ENCODE measurements at regions not wholly inside any gene's neighbourhood (a gene's known extent, or its start where the extent isn't known, plus 50 kb on each side); places are given as distances from the start of the nearest gene placed in this dataset.

GRCh38 chr6:110033101-110033500 lies 55.0 kb downstream of the GPR6 start:
- Histone ChIP-seq H3K4me3 (ENCODE audit: low read length) (no peak overlapping the region), H3K27ac (ENCODE audit: low read length) (no peak overlapping the region), H3K4me1 (ENCODE audit: control insufficient read depth, insufficient read depth, low read length) (no peaks in the 10 kb centered on the region), H3K9me3 (ENCODE audit: control insufficient read depth, low read length) (no peaks in the 10 kb centered on the region), H3K27me3 (ENCODE audit: control insufficient read depth, insufficient read depth) (no peaks in the 10 kb centered on the region)
- DNase-seq (no peak), ATAC-seq (no peak)
- intact Hi-C loops (cut with DNase I), result no loop called here
- 89% methylated on average over 7 of the region's 7 CpGs for WGBS

GRCh38 chr6:110033749-110034666 lies 55.9 kb downstream of the GPR6 start:
- intact Hi-C loops (cut with DNase I), result no loop called here
- 69% methylated on average over 10 of the region's 10 CpGs for WGBS
- ATAC-seq, result no peak
- no peaks in the 10 kb centered on the region for H3K9me3 ChIP-seq (ENCODE audit: control insufficient read depth, low read length)
- no peak for DNase-seq
- no peaks in the 10 kb centered on the region for H3K27me3 ChIP-seq (ENCODE audit: control insufficient read depth, insufficient read depth)
- H3K4me3 ChIP-seq (ENCODE audit: low read length), result no peak overlapping the region
- no peaks in the 10 kb centered on the region for H3K4me1 ChIP-seq (ENCODE audit: control insufficient read depth, insufficient read depth, low read length)
- H3K27ac ChIP-seq (ENCODE audit: low read length), result no peak overlapping the region

- intact Hi-C loops (cut with DNase I), result loop anchor here in 1 of 4 donors (5.0 kb wide), 1 partner anchor 327 kb away; no protein-coding TSS in a partner anchor
Observed at GRCh38 chr6:110034667-110035036, 56.5 kb downstream of the GPR6 start.

GRCh38 chr6:110035321-110035720 lies 57.2 kb downstream of the GPR6 start:
- H3K4me1 ChIP-seq (ENCODE audit: control insufficient read depth, insufficient read depth, low read length), result no peaks in the 10 kb centered on the region
- WGBS, result 97% methylated on average over 5 of the region's 5 CpGs
- ATAC-seq, result no peak

More at GRCh38 chr6:110034667-110035036, 56.5 kb downstream of the GPR6 start:
- Histone ChIP-seq H3K27me3 (ENCODE audit: control insufficient read depth, insufficient read depth) (no peaks in the 10 kb centered on the region), H3K4me3 (ENCODE audit: low read length) (no peak overlapping the region), H3K4me1 (ENCODE audit: control insufficient read depth, insufficient read depth, low read length) (no peaks in the 10 kb centered on the region), H3K27ac (ENCODE audit: low read length) (no peak overlapping the region), H3K9me3 (ENCODE audit: control insufficient read depth, low read length) (no peaks in the 10 kb centered on the region)
- no peak for DNase-seq
- ATAC-seq, result no peak
- WGBS, result 56% methylated on average over 8 of the region's 8 CpGs

GRCh38 chr6:110036408-110037302 lies 58.5 kb downstream of the GPR6 start:
- intact Hi-C loops (cut with DNase I), result loop anchor here in 1 of 4 donors (5.0 kb wide), 1 partner anchor 329 kb away; no protein-coding TSS in a partner anchor
- no peak overlapping the region for H3K27ac ChIP-seq (ENCODE audit: low read length)
- no peaks in the 10 kb centered on the region for H3K9me3 ChIP-seq (ENCODE audit: control insufficient read depth, low read length)

More at GRCh38 chr6:110035321-110035720, 57.2 kb downstream of the GPR6 start:
- no peak overlapping the region for H3K4me3 ChIP-seq (ENCODE audit: low read length)
- no peak overlapping the region for H3K27ac ChIP-seq (ENCODE audit: low read length)
- no peak for DNase-seq
- intact Hi-C loops (cut with DNase I), result loop anchor here in 1 of 4 donors (5.0 kb wide), 1 partner anchor 328 kb away; no protein-coding TSS in a partner anchor
- H3K27me3 ChIP-seq (ENCODE audit: control insufficient read depth, insufficient read depth), result no peaks in the 10 kb centered on the region
- no peaks in the 10 kb centered on the region for H3K9me3 ChIP-seq (ENCODE audit: control insufficient read depth, low read length)

GRCh38 chr6:110037726-110038295 lies 59.7 kb downstream of the GPR6 start:
- WGBS, result 76% methylated on average over 9 of the region's 9 CpGs
- intact Hi-C loops (cut with DNase I), result loop anchor here in 2 of 4 donors (2.0 to 5.0 kb wide), 2 partner anchors 331 to 333 kb away; no protein-coding TSS in a partner anchor
- ATAC-seq, result no peak

More at GRCh38 chr6:110036408-110037302, 58.5 kb downstream of the GPR6 start:
- Histone ChIP-seq H3K4me3 (ENCODE audit: low read length) (no peak overlapping the region), H3K27me3 (ENCODE audit: control insufficient read depth, insufficient read depth) (no peaks in the 10 kb centered on the region), H3K4me1 (ENCODE audit: control insufficient read depth, insufficient read depth, low read length) (no peaks in the 10 kb centered on the region)
- DNase-seq (no peak), ATAC-seq (no peak)
- WGBS, result 86% methylated on average over 11 of the region's 11 CpGs

GRCh38 chr6:110039364-110039980 lies 61.4 kb downstream of the GPR6 start:
- 13% methylated on average over 7 of the region's 7 CpGs for WGBS
- no peaks in the 10 kb centered on the region for H3K4me1 ChIP-seq (ENCODE audit: control insufficient read depth, insufficient read depth, low read length)
- H3K27me3 ChIP-seq (ENCODE audit: control insufficient read depth, insufficient read depth), result no peaks in the 10 kb centered on the region
- peak overlapping the region; percentile 36 for H3K4me3 ChIP-seq (ENCODE audit: low read length)
- intact Hi-C loops (cut with DNase I), result loop anchor here in 3 of 4 donors (1.0 to 5.0 kb wide), 3 partner anchors 332 to 335 kb away; no protein-coding TSS in a partner anchor
- peak; percentile 85 to 94 (median 94) for DNase-seq
- ATAC-seq, result peak; percentile 90 to 95
- H3K9me3 ChIP-seq (ENCODE audit: control insufficient read depth, low read length), result no peaks in the 10 kb centered on the region
- H3K27ac ChIP-seq (ENCODE audit: low read length), result no peak overlapping the region

More at GRCh38 chr6:110037726-110038295, 59.7 kb downstream of the GPR6 start:
- no peaks in the 10 kb centered on the region for H3K4me1 ChIP-seq (ENCODE audit: control insufficient read depth, insufficient read depth, low read length)
- no peak overlapping the region for H3K27ac ChIP-seq (ENCODE audit: low read length)
- H3K4me3 ChIP-seq (ENCODE audit: low read length), result no peak overlapping the region
- no peak for DNase-seq
- H3K9me3 ChIP-seq (ENCODE audit: control insufficient read depth, low read length), result no peaks in the 10 kb centered on the region
- no peaks in the 10 kb centered on the region for H3K27me3 ChIP-seq (ENCODE audit: control insufficient read depth, insufficient read depth)

GRCh38 chr6:110039981-110040383 lies 61.9 kb downstream of the GPR6 start:
- intact Hi-C loops (cut with DNase I), result loop anchor here (1.0 to 10.0 kb wide), 5 partner anchors 333 to 515 kb away; no protein-coding TSS in a partner anchor
- H3K27me3 ChIP-seq (ENCODE audit: control insufficient read depth, insufficient read depth), result no peaks in the 10 kb centered on the region
- WGBS, result 19% methylated on average over 15 of the region's 15 CpGs
- peak; percentile 60 to 71 for ATAC-seq
- no peaks in the 10 kb centered on the region for H3K9me3 ChIP-seq (ENCODE audit: control insufficient read depth, low read length)
- no peak overlapping the region for H3K27ac ChIP-seq (ENCODE audit: low read length)
- DNase-seq, result no peak
- peak overlapping the region; percentile 36 for H3K4me3 ChIP-seq (ENCODE audit: low read length)
- no peaks in the 10 kb centered on the region for H3K4me1 ChIP-seq (ENCODE audit: control insufficient read depth, insufficient read depth, low read length)

GRCh38 chr6:110040716-110041115 lies 62.6 kb downstream of the GPR6 start:
- H3K4me3 ChIP-seq (ENCODE audit: low read length), result no peak overlapping the region
- H3K4me1 ChIP-seq (ENCODE audit: control insufficient read depth, insufficient read depth, low read length), result no peaks in the 10 kb centered on the region
- WGBS, result 79% methylated on average over 7 of the region's 7 CpGs
- H3K27ac ChIP-seq (ENCODE audit: low read length), result no peak overlapping the region
- intact Hi-C loops (cut with DNase I), result loop anchor here in 1 of 4 donors (5.0 to 10.0 kb wide), 2 partner anchors 338 to 516 kb away; no protein-coding TSS in a partner anchor
- H3K9me3 ChIP-seq (ENCODE audit: control insufficient read depth, low read length), result no peaks in the 10 kb centered on the region
- no peak for ATAC-seq
- no peaks in the 10 kb centered on the region for H3K27me3 ChIP-seq (ENCODE audit: control insufficient read depth, insufficient read depth)
- no peak for DNase-seq

GRCh38 chr6:110041126-110041525 lies 63.0 kb downstream of the GPR6 start:
- Histone ChIP-seq H3K9me3 (ENCODE audit: control insufficient read depth, low read length) (no peaks in the 10 kb centered on the region), H3K4me3 (ENCODE audit: low read length) (no peak overlapping the region), H3K27ac (ENCODE audit: low read length) (no peak overlapping the region), H3K4me1 (ENCODE audit: control insufficient read depth, insufficient read depth, low read length) (no peaks in the 10 kb centered on the region), H3K27me3 (ENCODE audit: control insufficient read depth, insufficient read depth) (no peaks in the 10 kb centered on the region)
- ATAC-seq (no peak), DNase-seq (no peak)
- intact Hi-C loops (cut with DNase I), result loop anchor here in 1 of 4 donors (5.0 to 10.0 kb wide), 2 partner anchors 339 to 516 kb away; no protein-coding TSS in a partner anchor
- WGBS, result 40% methylated on average over 2 of the region's 2 CpGs

Data from right cardiac atrium (tissue), 5 donors.